Activated T-cell treated with anti-CD3 and anti-CD28 coated beads for 48 hours (primary cell): ENCODE measurements at regions not wholly inside any gene's neighbourhood (a gene's known extent, or its start where the extent isn't known, plus 50 kb on each side); places are given as distances from the start of the nearest gene placed in this dataset.
"Not testable (repeated sequence)": the region's sequence is repeated elsewhere in the genome, so short reads cannot be mapped to it uniquely, and the experiment has no call there.

Experiments used
- DNase-seq: peaks from one replicate; pipeline ENCODE4 v3.0.0-alpha.2; 2020; ENCODE audit warnings: low read depth

GRCh38 chr1:20432341-20432740 lies 53.7 kb downstream of the CAMK2N1 start:
- DNase-seq: no peak

- DNase-seq: no peak
Observed at GRCh38 chr1:20431176-20431460, 54.9 kb downstream of the CAMK2N1 start.

GRCh38 chr1:20430355-20431175 lies 55.4 kb downstream of the CAMK2N1 start:
- DNase-seq: peak; percentile 39

GRCh38 chr1:20429296-20429695 lies 56.7 kb downstream of the CAMK2N1 start:
- DNase-seq: no peak

- DNase-seq: no peak
Observed at GRCh38 chr1:20428841-20429240, 57.2 kb downstream of the CAMK2N1 start.

- DNase-seq: no peak
Observed at GRCh38 chr1:20426923-20427322, 59.1 kb downstream of the CAMK2N1 start.

- no peak for DNase-seq
Observed at GRCh38 chr1:20426371-20426770, 59.6 kb downstream of the CAMK2N1 start.

GRCh38 chr1:20425622-20426021 lies 60.4 kb downstream of the CAMK2N1 start:
- DNase-seq: no peak

- DNase-seq: no peak
Observed at GRCh38 chr1:20423169-20423795, 62.7 kb downstream of the CAMK2N1 start.

GRCh38 chr1:20421441-20421840 lies 64.6 kb downstream of the CAMK2N1 start:
- DNase-seq: no peak

- no peak for DNase-seq
Observed at GRCh38 chr1:20417581-20417980, 68.4 kb downstream of the CAMK2N1 start.

GRCh38 chr1:20416706-20417105 lies 69.3 kb downstream of the CAMK2N1 start:
- DNase-seq: no peak

GRCh38 chr1:20413776-20414140 lies 72.3 kb downstream of the CAMK2N1 start:
- no peak for DNase-seq

GRCh38 chr1:20413136-20413775 lies 72.8 kb downstream of the CAMK2N1 start:
- no peak for DNase-seq

GRCh38 chr1:20411196-20411980 lies 74.6 kb downstream of the CAMK2N1 start:
- DNase-seq: peak; percentile 15

- no peak for DNase-seq
Observed at GRCh38 chr1:20410503-20410902, 75.5 kb downstream of the CAMK2N1 start.

- no peak for DNase-seq
Observed at GRCh38 chr1:20409971-20410370, 76.0 kb downstream of the CAMK2N1 start.

- DNase-seq: no peak
Observed at GRCh38 chr1:20409012-20409411, 77.0 kb downstream of the CAMK2N1 start.

- not testable (repeated sequence) for DNase-seq
Observed at GRCh38 chr1:20408133-20408650, 77.8 kb downstream of the CAMK2N1 start.

GRCh38 chr1:20405893-20406604 lies 80.0 kb downstream of the CAMK2N1 start:
- DNase-seq: no peak

GRCh38 chr1:20405051-20405754 lies 80.8 kb downstream of the CAMK2N1 start:
- DNase-seq: no peak
